GM19463 (cell line): ENCODE measurements at regions not wholly inside any gene's neighbourhood (a gene's known extent, or its start where the extent isn't known, plus 50 kb on each side); places are given as distances from the start of the nearest gene placed in this dataset.

Source experiments
- ATAC-seq: cut with Tn5 transposase; IDR thresholded peaks from one replicate; pipeline ENCODE4 v1.9.1; 2021; ENCODE audit warnings: mild to moderate bottlenecking, moderate library complexity; ENCODE audit not compliant: unreplicated experiment

- no peak for ATAC-seq
These were observed 93.8 kb downstream of the SCG2 start for GRCh38 chr2:223508372-223508771.

- ATAC-seq, result no peak
These were observed 91.4 kb downstream of the SCG2 start for GRCh38 chr2:223510713-223511112.

- no peak for ATAC-seq
These were observed 91.0 kb downstream of the SCG2 start for GRCh38 chr2:223511168-223511567.

GRCh38 chr2:223513771-223514455, 88.2 kb downstream of the SCG2 start:
- no peak for ATAC-seq

- ATAC-seq, result no peak
These were observed 82.7 kb downstream of the SCG2 start for GRCh38 chr2:223519471-223519870.

GRCh38 chr2:223522796-223523195, 79.4 kb downstream of the SCG2 start:
- ATAC-seq, result no peak

GRCh38 chr2:223523551-223524001, 78.6 kb downstream of the SCG2 start:
- ATAC-seq, result no peak

GRCh38 chr2:223524066-223524465, 78.1 kb downstream of the SCG2 start:
- no peak for ATAC-seq

GRCh38 chr2:223526106-223526505, 76.1 kb downstream of the SCG2 start:
- no peak for ATAC-seq

- no peak for ATAC-seq
These were observed 74.1 kb downstream of the SCG2 start for GRCh38 chr2:223528036-223528435.

- ATAC-seq, result no peak
These were observed 72.5 kb downstream of the SCG2 start for GRCh38 chr2:223529696-223530095.

GRCh38 chr2:223530811-223531210, 71.3 kb downstream of the SCG2 start:
- ATAC-seq, result no peak

GRCh38 chr2:223532161-223532560, 70.0 kb downstream of the SCG2 start:
- no peak for ATAC-seq

GRCh38 chr2:223532712-223533111, 69.4 kb downstream of the SCG2 start:
- no peak for ATAC-seq

GRCh38 chr2:223536546-223536945, 65.6 kb downstream of the SCG2 start:
- no peak for ATAC-seq

GRCh38 chr2:223537115-223537514, 65.0 kb downstream of the SCG2 start:
- no peak for ATAC-seq

GRCh38 chr2:223537651-223538601, 64.2 kb downstream of the SCG2 start:
- ATAC-seq, result no peak

- no peak for ATAC-seq
These were observed 63.2 kb downstream of the SCG2 start for GRCh38 chr2:223538920-223539440.

- no peak for ATAC-seq
These were observed 60.6 kb downstream of the SCG2 start for GRCh38 chr2:223541546-223541945.

- ATAC-seq, result no peak
These were observed 59.7 kb downstream of the SCG2 start for GRCh38 chr2:223542501-223542900.

GRCh38 chr2:223545406-223545805, 56.8 kb downstream of the SCG2 start:
- no peak for ATAC-seq

- no peak for ATAC-seq
These were observed 56.3 kb downstream of the SCG2 start for GRCh38 chr2:223545830-223546229.
